GM18873 (cell line): ENCODE measurements at regions not wholly inside any gene's neighbourhood (a gene's known extent, or its start where the extent isn't known, plus 50 kb on each side); places are given as distances from the start of the nearest gene placed in this dataset.

ENCODE experiments used
- ATAC-seq: cut with Tn5 transposase; IDR thresholded peaks from one replicate; pipeline ENCODE4 v1.9.1; 2021; ENCODE audit warnings: mild to moderate bottlenecking, moderate library complexity, moderate number of reproducible peaks; ENCODE audit not compliant: unreplicated experiment, low FRiP score

- ATAC-seq, result no peak
These were observed 373.7 kb downstream of the METTL15 start for GRCh38 chr11:28481616-28482480.

- no peak for ATAC-seq
These were observed 372.2 kb downstream of the METTL15 start for GRCh38 chr11:28480406-28480805.

GRCh38 chr11:28476864-28477263, 368.7 kb downstream of the METTL15 start:
- ATAC-seq, result no peak

- ATAC-seq, result no peak
These were observed 367.9 kb downstream of the METTL15 start for GRCh38 chr11:28476049-28476448.

- ATAC-seq, result no peak
These were observed 364.7 kb downstream of the METTL15 start for GRCh38 chr11:28472904-28473303.

- no peak for ATAC-seq
These were observed 363.3 kb downstream of the METTL15 start for GRCh38 chr11:28471537-28471936.

- no peak for ATAC-seq
These were observed 362.0 kb downstream of the METTL15 start for GRCh38 chr11:28470180-28470579.

- no peak for ATAC-seq
These were observed 358.3 kb downstream of the METTL15 start for GRCh38 chr11:28466506-28466905.

- ATAC-seq, result no peak
These were observed 356.2 kb downstream of the METTL15 start for GRCh38 chr11:28464252-28464867.

GRCh38 chr11:28463826-28464225, 355.6 kb downstream of the METTL15 start:
- no peak for ATAC-seq

- no peak for ATAC-seq
These were observed 353.7 kb downstream of the METTL15 start for GRCh38 chr11:28461846-28462245.

GRCh38 chr11:28461338-28461737, 353.1 kb downstream of the METTL15 start:
- ATAC-seq, result no peak

GRCh38 chr11:28460348-28460747, 352.2 kb downstream of the METTL15 start:
- ATAC-seq, result no peak

GRCh38 chr11:28459912-28460311, 351.7 kb downstream of the METTL15 start:
- no peak for ATAC-seq

GRCh38 chr11:28457481-28458065, 349.4 kb downstream of the METTL15 start:
- ATAC-seq, result no peak

GRCh38 chr11:28448186-28448585, 340.0 kb downstream of the METTL15 start:
- no peak for ATAC-seq

- no peak for ATAC-seq
These were observed 339.0 kb downstream of the METTL15 start for GRCh38 chr11:28447226-28447625.

GRCh38 chr11:28442131-28442530, 333.9 kb downstream of the METTL15 start:
- ATAC-seq, result no peak

- no peak for ATAC-seq
These were observed 331.2 kb downstream of the METTL15 start for GRCh38 chr11:28439403-28439802.

GRCh38 chr11:28420099-28420498, 311.9 kb downstream of the METTL15 start:
- no peak for ATAC-seq

- ATAC-seq, result no peak
These were observed 309.6 kb downstream of the METTL15 start for GRCh38 chr11:28417601-28418323.
